ENCODE measurements at regions not wholly inside any gene's neighbourhood (a gene's known extent, or its start where the extent isn't known, plus 50 kb on each side); places are given as distances from the start of the nearest gene placed in this dataset.
A peak's percentile ranks its signal among the peaks of the same experiment; 100 is the strongest.

- no CpG with 5 or more reads among the region's 3 CpGs for WGBS, 2 experiments (ENCODE audit: extremely low coverage in 2 of 2, insufficient read length in 1 of 2)
- H3K23ac ChIP-seq (ENCODE audit: low read depth, low read length), result no peak overlapping the region
- peak; percentile 43 for DNase-seq
- TF ChIP-seq POLR2A (IDR thresholded peaks at IDR 0.05; ENCODE audit: low read depth, low read length) (no peak), CTCF (conservative IDR thresholded peaks at IDR 0.05; ENCODE audit: low read depth, low read length) (no peak), MAFK (IDR thresholded peaks at IDR 0.05; ENCODE audit: low read depth, low read length) (no peak), BHLHE40 (IDR thresholded peaks at IDR 0.05; ENCODE audit: low read depth, low read length) (no peak), CHD1 (IDR thresholded peaks at IDR 0.05; ENCODE audit: low read depth, low read length) (no peak), MAZ (IDR thresholded peaks at IDR 0.05; ENCODE audit: borderline replicate concordance, low read depth, low read length) (no peak), RCOR1 (IDR thresholded peaks at IDR 0.05; ENCODE audit: insufficient replicate concordance, low read length) (no peak), MXI1 (IDR thresholded peaks at IDR 0.05; ENCODE audit: borderline replicate concordance, low read depth, low read length) (no peak), ELK1 (IDR thresholded peaks at IDR 0.05; ENCODE audit: borderline replicate concordance, low read depth, low read length) (no peak), FOS (IDR thresholded peaks at IDR 0.05; ENCODE audit: low read depth, low read length) (no peak), CEBPB (IDR thresholded peaks at IDR 0.05; ENCODE audit: low read depth, low read length) (no peak), USF2 (IDR thresholded peaks at IDR 0.05; ENCODE audit: low read depth, low read length) (no peak), NFE2L2 (IDR thresholded peaks at IDR 0.05; ENCODE audit: low read depth, low read length) (no peak), SMC3 (IDR thresholded peaks at IDR 0.05; ENCODE audit: low read depth, low read length) (no peak)
Measured at GRCh38 chr2:164145093-164145987, 409.5 kb upstream of the FIGN start.

More at GRCh38 chr2:164145093-164145987, 409.5 kb upstream of the FIGN start:
- Histone ChIP-seq H2BK15ac (ENCODE audit: low read depth, low read length) (peak overlapping the region; percentile 31; the same call in 1 of the 3 replicates), H3K79me1 (ENCODE audit: low read depth in 1 of 2, low read length in 2 of 2) (no peaks in the 10 kb centered on the region), H4K5ac (ENCODE audit: low read depth, low read length) (no peak overlapping the region), H3K14ac (replicated peaks; ENCODE audit: low read depth, low read length) (no peak overlapping the region), H3K4me1 (ENCODE audit: control insufficient read depth, insufficient read depth, low read length) (no peaks in the 10 kb centered on the region), H4K91ac (ENCODE audit: insufficient read depth, low read depth, low read length) (no peak overlapping the region), H3K4me3 (ENCODE audit: insufficient read depth, low read depth, low read length) (no peak overlapping the region), H2AK5ac (ENCODE audit: low read depth, low read length) (no peak overlapping the region), H3K4ac (ENCODE audit: low read depth, low read length) (peak overlapping the region; percentile 3; the same call in 1 of the 2 replicates), H3K27me3 (ENCODE audit: control insufficient read depth, insufficient read depth, low read length) (no peaks in the 10 kb centered on the region), H3K27ac (ENCODE audit: insufficient read depth, low read length) (no peak overlapping the region), H3K9me3 (ENCODE audit: control insufficient read depth, insufficient read depth, low read length) (no peaks in the 10 kb centered on the region; the same call in 1 of the 2 replicates), H3K4me2 (ENCODE audit: low read depth, low read length) (peak overlapping the region; percentile 68; the same call in 1 of the 2 replicates), H2AFZ (replicated peaks; ENCODE audit: low read length, poor library complexity) (no peak overlapping the region), H2AK9ac (replicated peaks; ENCODE audit: low read depth, low read length, poor library complexity) (no peak overlapping the region), H3K56ac (ENCODE audit: extremely low read depth, insufficient read depth, low read length) (no peak overlapping the region), H4K20me1 (ENCODE audit: insufficient read depth, low read length) (no peaks in the 10 kb centered on the region), H3K9ac (ENCODE audit: low read depth, low read length) (no peak overlapping the region), H3K18ac (ENCODE audit: low read depth, low read length) (peak overlapping the region; percentile 14; the same call in 1 of the 2 replicates), H3K36me3 (ENCODE audit: control insufficient read depth, insufficient read depth, low read length) (no peaks in the 10 kb centered on the region), H4K8ac (ENCODE audit: low read depth in 2 of 2, low read length in 2 of 2) (peak overlapping the region in 1 of 2 experiments; percentile 43; a peak in 2 of 4 replicates), H2BK120ac (ENCODE audit: low read depth, low read length) (peak overlapping the region; percentile 69; the same call in 1 of the 2 replicates), H2BK5ac (ENCODE audit: low read depth, low read length, poor library complexity, severe bottlenecking) (peak overlapping the region; percentile 31), H3K9me1 (ENCODE audit: insufficient read depth, low read length) (no peaks in the 10 kb centered on the region), H2BK20ac (ENCODE audit: low read depth, low read length) (no peak overlapping the region)
- ATAC-seq (ENCODE audit: low read depth), result peak; percentile 29
- POLR2A ChIA-PET (ENCODE audit: unreplicated experiment), result no interaction called here
- CTCF ChIA-PET, result interaction anchor here (0.7 to 0.9 kb wide), 2 partner anchors 15 to 86 kb away, joined by 3 to 6 read pairs; no protein-coding TSS in a partner anchor
- in situ Hi-C loops (cut with MboI; ENCODE audit: low sequenced_read_pairs) (no loop called here), intact Hi-C loops (cut with micrococcal nuclease) (no loop called here), dilution Hi-C loops (cut with HindIII; ENCODE audit: low sequenced_read_pairs, unreplicated experiment) (no loop called here)
- no TSS peak for BruUV-seq (replicated peaks)

All from IMR-90 (cell line).